ENCODE measurements at regions not wholly inside any gene's neighbourhood (a gene's known extent, or its start where the extent isn't known, plus 50 kb on each side); places are given as distances from the start of the nearest gene placed in this dataset.

- no peak for DNase-seq
These were observed 704.3 kb upstream of the ADAMTS5 start for GRCh38 chr21:27671207-27671606.

- no peak for DNase-seq
These were observed 686.6 kb upstream of the ADAMTS5 start for GRCh38 chr21:27653481-27653880.

- no peak for DNase-seq
These were observed 682.9 kb upstream of the ADAMTS5 start for GRCh38 chr21:27649762-27650161.

GRCh38 chr21:27649323-27649722 is 682.4 kb upstream of the ADAMTS5 start:
- DNase-seq: no peak

- no peak for DNase-seq
These were observed 681.7 kb upstream of the ADAMTS5 start for GRCh38 chr21:27648560-27648959.

GRCh38 chr21:27647921-27648320 is 681.0 kb upstream of the ADAMTS5 start:
- DNase-seq: no peak

GRCh38 chr21:27647401-27647800 is 680.5 kb upstream of the ADAMTS5 start:
- DNase-seq: no peak

GRCh38 chr21:27646691-27647090 is 679.8 kb upstream of the ADAMTS5 start:
- DNase-seq: no peak

GRCh38 chr21:27646056-27646455 is 679.2 kb upstream of the ADAMTS5 start:
- DNase-seq: no peak

GRCh38 chr21:27645285-27645684 is 678.4 kb upstream of the ADAMTS5 start:
- DNase-seq: no peak

GRCh38 chr21:27643326-27643725 is 676.4 kb upstream of the ADAMTS5 start:
- no peak for DNase-seq

GRCh38 chr21:27639286-27639685 is 672.4 kb upstream of the ADAMTS5 start:
- DNase-seq: no peak

GRCh38 chr21:27636656-27637055 is 669.8 kb upstream of the ADAMTS5 start:
- DNase-seq: no peak

- no peak for DNase-seq
These were observed 666.7 kb upstream of the ADAMTS5 start for GRCh38 chr21:27633631-27634030.

GRCh38 chr21:27631471-27631870 is 664.6 kb upstream of the ADAMTS5 start:
- no peak for DNase-seq

GRCh38 chr21:27622631-27623030 is 655.7 kb upstream of the ADAMTS5 start:
- no peak for DNase-seq

- DNase-seq: no peak
These were observed 647.3 kb upstream of the ADAMTS5 start for GRCh38 chr21:27614231-27614630.

- DNase-seq: no peak
These were observed 639.5 kb upstream of the ADAMTS5 start for GRCh38 chr21:27606422-27606821.

GRCh38 chr21:27596196-27596595 is 629.3 kb upstream of the ADAMTS5 start:
- DNase-seq: no peak

- DNase-seq: no peak
These were observed 628.8 kb upstream of the ADAMTS5 start for GRCh38 chr21:27595716-27596115.

- DNase-seq: no peak
These were observed 623.4 kb upstream of the ADAMTS5 start for GRCh38 chr21:27590271-27590670.

GRCh38 chr21:27589781-27590180 is 622.9 kb upstream of the ADAMTS5 start:
- DNase-seq: no peak

GRCh38 chr21:27586986-27587385 is 620.1 kb upstream of the ADAMTS5 start:
- no peak for DNase-seq

GRCh38 chr21:27586326-27586725 is 619.4 kb upstream of the ADAMTS5 start:
- no peak for DNase-seq

GRCh38 chr21:27584256-27584655 is 617.4 kb upstream of the ADAMTS5 start:
- DNase-seq: no peak

- no peak for DNase-seq
These were observed 616.1 kb upstream of the ADAMTS5 start for GRCh38 chr21:27582948-27583430.
